ENCODE measurements at regions not wholly inside any gene's neighbourhood (a gene's known extent, or its start where the extent isn't known, plus 50 kb on each side); places are given as distances from the start of the nearest gene placed in this dataset.
A peak's percentile ranks its signal among the peaks of the same experiment; 100 is the strongest.

GRCh38 chr15:79516155-79516554 is 84.0 kb downstream of the MINAR1 start:
- no peaks in the 10 kb centered on the region for H3K36me3 ChIP-seq
- no peaks in the 10 kb centered on the region for H3K4me1 ChIP-seq
- H3K4me3 ChIP-seq = no peak overlapping the region
- DNase-seq (ENCODE audit: low spot score) = peak; percentile 34
- no peak for TF ChIP-seq CTCF (IDR thresholded peaks at IDR 0.05)
- no peak overlapping the region for H3K27ac ChIP-seq
- H3K27me3 ChIP-seq = no peaks in the 10 kb centered on the region
- no peaks in the 10 kb centered on the region for H3K9me3 ChIP-seq

- peak; percentile 5 for DNase-seq (ENCODE audit: low spot score)
- H3K4me3 ChIP-seq = no peak overlapping the region
- TF ChIP-seq CTCF (IDR thresholded peaks at IDR 0.05) = no peak
- H3K27ac ChIP-seq = no peak overlapping the region
- H3K27me3 ChIP-seq = no peaks in the 10 kb centered on the region
- no peaks in the 10 kb centered on the region for H3K9me3 ChIP-seq
- H3K36me3 ChIP-seq = no peaks in the 10 kb centered on the region
- no peaks in the 10 kb centered on the region for H3K4me1 ChIP-seq
Observed at GRCh38 chr15:79516646-79517045, 84.5 kb downstream of the MINAR1 start.

- Histone ChIP-seq H3K4me3 (no peak overlapping the region), H3K36me3 (no peaks in the 10 kb centered on the region), H3K27ac (no peak overlapping the region), H3K9me3 (no peaks in the 10 kb centered on the region), H3K4me1 (no peaks in the 10 kb centered on the region), H3K27me3 (no peaks in the 10 kb centered on the region)
- no peak for DNase-seq (ENCODE audit: low spot score)
- TF ChIP-seq CTCF (IDR thresholded peaks at IDR 0.05) = no peak
Observed at GRCh38 chr15:79519628-79520027, 87.5 kb downstream of the MINAR1 start.

GRCh38 chr15:79520654-79521053 is 88.5 kb downstream of the MINAR1 start:
- DNase-seq (ENCODE audit: low spot score) = no peak
- H3K27me3 ChIP-seq = no peaks in the 10 kb centered on the region
- H3K4me1 ChIP-seq = no peaks in the 10 kb centered on the region
- TF ChIP-seq CTCF (IDR thresholded peaks at IDR 0.05) = no peak
- H3K4me3 ChIP-seq = no peak overlapping the region
- H3K9me3 ChIP-seq = no peaks in the 10 kb centered on the region
- no peaks in the 10 kb centered on the region for H3K36me3 ChIP-seq
- H3K27ac ChIP-seq = no peak overlapping the region

- peak; percentile 1 for DNase-seq (ENCODE audit: low spot score)
- Histone ChIP-seq H3K9me3 (no peaks in the 10 kb centered on the region), H3K4me1 (no peaks in the 10 kb centered on the region), H3K36me3 (no peaks in the 10 kb centered on the region), H3K4me3 (no peak overlapping the region), H3K27me3 (no peaks in the 10 kb centered on the region), H3K27ac (no peak overlapping the region)
- no peak for TF ChIP-seq CTCF (IDR thresholded peaks at IDR 0.05)
Observed at GRCh38 chr15:79522656-79523055, 90.5 kb downstream of the MINAR1 start.

GRCh38 chr15:79523266-79523665 is 91.1 kb downstream of the MINAR1 start:
- no peak overlapping the region for H3K4me3 ChIP-seq
- H3K36me3 ChIP-seq = no peaks in the 10 kb centered on the region
- H3K9me3 ChIP-seq = no peaks in the 10 kb centered on the region
- no peaks in the 10 kb centered on the region for H3K27me3 ChIP-seq
- no peak for TF ChIP-seq CTCF (IDR thresholded peaks at IDR 0.05)
- no peaks in the 10 kb centered on the region for H3K4me1 ChIP-seq
- peak; percentile 9 for DNase-seq (ENCODE audit: low spot score)
- H3K27ac ChIP-seq = no peak overlapping the region
